Spleen (tissue), 11 donors: ENCODE measurements at regions not wholly inside any gene's neighbourhood (a gene's known extent, or its start where the extent isn't known, plus 50 kb on each side); places are given as distances from the start of the nearest gene placed in this dataset.

Experiments used
- DNase-seq: peaks from one replicate; pipeline ENCODE4 v3.0.0-alpha.2; 2020
- H3K27ac ChIP-seq, 8 donors: fragments of 200-600 bp; sonication (generic) in 7 of 8; 1 replicate in 4 of 8; 2 replicates in 4 of 8; pipeline versions ENCODE4 v1.5.0 to v1.8.0; 2016 to 2021; ENCODE audit warnings: inconsistent platforms in 4 of 8, mild to moderate bottlenecking in 4 of 8, moderate library complexity in 1 of 8
- H3K27me3 ChIP-seq, 7 donors: fragments of 200-600 bp; sonication (generic) in 6 of 7; replicated peaks in 1 of 7; 1 replicate in 4 of 7; 2 replicates in 3 of 7; pipeline versions ENCODE4 v1.5.0 to v1.8.0; 2016 to 2021; ENCODE audit warnings: inconsistent platforms in 3 of 7, mild to moderate bottlenecking in 1 of 7
- H3K36me3 ChIP-seq, 6 donors: fragments of 200-600 bp; sonication (generic) in 5 of 6; 1 replicate in 4 of 6; 2 replicates in 2 of 6; pipeline versions ENCODE4 v1.5.0 to v1.8.0; 2016 to 2021; ENCODE audit warnings: inconsistent platforms in 2 of 6
- H3K4me1 ChIP-seq, 6 donors: fragments of 200-600 bp; sonication (generic) in 5 of 6; 1 replicate in 3 of 6; 2 replicates in 3 of 6; pipeline versions ENCODE4 v1.5.0 to v1.8.0; 2016 to 2021; ENCODE audit warnings: inconsistent platforms in 3 of 6
- H3K4me3 ChIP-seq, 8 donors: fragments of 200-600 bp; sonication (generic) in 7 of 8; 1 replicate in 4 of 8; 2 replicates in 4 of 8; pipeline versions ENCODE4 v1.5.0 to v1.8.0; 2016 to 2021; ENCODE audit warnings: inconsistent platforms in 4 of 8, mild to moderate bottlenecking in 4 of 8, moderate library complexity in 2 of 8
- H3K9me3 ChIP-seq, 8 donors: fragments of 200-600 bp; sonication (generic) in 7 of 8; 1 replicate in 4 of 8; 2 replicates in 4 of 8; pipeline versions ENCODE4 v1.5.0 to v1.8.0; 2016 to 2021; ENCODE audit warnings: inconsistent platforms in 4 of 8
- POLR2A ChIP-seq, 3 donors: fragments of 450-650 bp; IDR thresholded peaks; one replicate each; pipeline ENCODE4 v1.5.1; 2017; ENCODE audit warnings: antibody characterized with exemption in 3 of 3, mild to moderate bottlenecking in 1 of 3
- POLR2AphosphoS5 ChIP-seq, 3 donors: sonication (generic); formaldehyde crosslinking; IDR thresholded peaks; one replicate each; pipeline ENCODE4 v1.5.1; 2017; ENCODE audit warnings: antibody characterized with exemption in 3 of 3
- WGBS, 5 donors: extraction: QIAGEN DNeasy Blood & Tissue Kit in 3 of 5; methylation state at CpG; one replicate each; pipeline versions ENCODE4 v1.1.5 to v1.1.7; 2013 to 2018; 5-methylcytosine and 5-hydroxymethylcytosine counted together
- intact Hi-C: fragments of 100-400 bp; cut with DNase I; formaldehyde crosslinking; loops from one replicate; pipeline ENCODE4 v1.15.0; 2023; ENCODE audit warnings: low total_unique reads
- TF ChIP-seq, protein P1 (sequence below), 11 experiments: fragments of 200-600 bp in 7 of 11; fragments of 450-650 bp in 4 of 11; sonication (generic) in 4 of 11; IDR thresholded peaks in 8 of 11; conservative IDR thresholded peaks in 3 of 11; 1 replicate in 7 of 11; 2 replicates in 4 of 11; pipeline versions ENCODE4 v1.4.0 to v1.8.0; 2016 to 2021; ENCODE audit warnings: antibody characterized with exemption in 11 of 11, inconsistent platforms in 4 of 11, mild to moderate bottlenecking in 1 of 11
- donor health status: healthy with polysubstance abuse.
- donor health status: DM: no; HTN: no; CAD: no; lungs with moderate emphysema.
- donor health status: DM: no; HTN: no; CAD: no.
- donor health status: Bipolar disorder and iron deficiency.
- donor health status: healthy.
- donor health status: DM: no; HTN: no; CAD: no.
- donor health status: DM: yes; HTN: yes; CAD: no.

DNA sequence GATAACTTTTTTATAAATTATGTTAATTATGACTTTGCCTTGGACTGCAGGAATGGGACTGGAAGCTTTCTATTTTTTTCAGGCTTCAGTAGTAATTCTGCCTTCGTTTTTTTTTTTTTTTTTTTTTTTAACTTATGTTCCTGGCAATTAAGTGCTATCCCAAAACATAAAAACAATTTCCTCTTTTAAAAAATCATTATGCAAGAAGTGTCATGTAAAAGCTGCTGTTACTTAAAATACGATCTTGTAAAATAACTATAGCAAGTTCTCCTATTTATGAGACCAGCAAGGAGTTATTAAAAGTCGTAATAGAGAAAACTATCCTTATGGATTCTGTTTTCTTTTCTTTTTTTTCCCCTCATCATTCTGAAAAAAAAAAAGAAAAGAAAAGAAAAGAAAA lies 106.6 kb upstream of the FOXN2 start:
- no peaks in the 10 kb centered on the region for H3K9me3 ChIP-seq
- H3K4me1 ChIP-seq: peaks cover 3 to 48% (median 20%) of the 10 kb centered on the region in 6 donors
- H3K27me3 ChIP-seq: no peaks in the 10 kb centered on the region
- 28 to 53% (median 36%) methylated on average over 3 of the region's 3 CpGs for WGBS, 5 donors
- intact Hi-C loops: no loop called here
- DNase-seq: no peak
- H3K36me3 ChIP-seq: no peaks in the 10 kb centered on the region
- no peak overlapping the region for H3K4me3 ChIP-seq
- no peak for TF ChIP-seq POLR2AphosphoS5 (IDR thresholded peaks at IDR 0.05)
- TF ChIP-seq, protein P1, sequence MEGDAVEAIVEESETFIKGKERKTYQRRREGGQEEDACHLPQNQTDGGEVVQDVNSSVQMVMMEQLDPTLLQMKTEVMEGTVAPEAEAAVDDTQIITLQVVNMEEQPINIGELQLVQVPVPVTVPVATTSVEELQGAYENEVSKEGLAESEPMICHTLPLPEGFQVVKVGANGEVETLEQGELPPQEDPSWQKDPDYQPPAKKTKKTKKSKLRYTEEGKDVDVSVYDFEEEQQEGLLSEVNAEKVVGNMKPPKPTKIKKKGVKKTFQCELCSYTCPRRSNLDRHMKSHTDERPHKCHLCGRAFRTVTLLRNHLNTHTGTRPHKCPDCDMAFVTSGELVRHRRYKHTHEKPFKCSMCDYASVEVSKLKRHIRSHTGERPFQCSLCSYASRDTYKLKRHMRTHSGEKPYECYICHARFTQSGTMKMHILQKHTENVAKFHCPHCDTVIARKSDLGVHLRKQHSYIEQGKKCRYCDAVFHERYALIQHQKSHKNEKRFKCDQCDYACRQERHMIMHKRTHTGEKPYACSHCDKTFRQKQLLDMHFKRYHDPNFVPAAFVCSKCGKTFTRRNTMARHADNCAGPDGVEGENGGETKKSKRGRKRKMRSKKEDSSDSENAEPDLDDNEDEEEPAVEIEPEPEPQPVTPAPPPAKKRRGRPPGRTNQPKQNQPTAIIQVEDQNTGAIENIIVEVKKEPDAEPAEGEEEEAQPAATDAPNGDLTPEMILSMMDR (IDR thresholded peaks at IDR 0.05 in 8 of 11, conservative IDR thresholded peaks at IDR 0.05 in 3 of 11): no peak
- no peak for TF ChIP-seq POLR2A (IDR thresholded peaks at IDR 0.05)
- peak overlapping the region in 3 of 8 donors; percentile 17 to 55 (median 21) for H3K27ac ChIP-seq

DNA sequence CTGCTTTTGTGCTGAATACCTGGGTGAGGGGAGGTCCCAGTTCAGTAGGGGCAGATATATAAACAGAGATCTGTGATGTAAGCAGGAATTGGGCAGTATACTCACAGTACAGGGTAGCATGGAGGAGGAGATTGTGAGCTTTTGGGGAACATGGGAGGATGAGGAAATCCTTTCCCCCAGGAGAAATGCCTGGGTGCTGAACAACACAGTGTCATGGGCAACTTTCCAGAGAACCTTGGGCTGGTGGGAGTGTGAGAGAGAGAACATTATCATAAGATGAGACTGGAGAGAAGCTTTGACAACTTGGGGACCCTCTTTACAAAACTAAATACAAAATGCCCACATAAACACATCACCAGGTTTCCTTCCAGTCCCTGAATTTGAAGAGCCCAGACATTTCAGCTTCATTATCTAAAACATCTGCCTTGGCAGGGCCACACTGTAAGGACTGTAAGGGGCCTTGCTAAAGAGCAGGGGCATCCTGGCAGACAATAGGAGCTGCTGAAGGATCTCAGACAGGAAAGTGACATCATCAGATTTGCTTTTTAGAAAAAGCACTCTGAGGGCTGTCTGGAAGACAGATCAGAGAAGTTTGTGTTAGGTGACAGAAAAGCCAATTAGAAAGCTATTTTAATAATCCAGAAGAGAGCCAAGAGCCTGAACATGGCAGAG lies 105.1 kb upstream of the FOXN2 start:
- Histone ChIP-seq H3K36me3 (no peaks in the 10 kb centered on the region), H3K4me3 (no peak overlapping the region), H3K4me1 (peaks cover 3 to 48% (median 20%) of the 10 kb centered on the region in 6 donors), H3K9me3 (no peaks in the 10 kb centered on the region), H3K27ac (peak overlapping the region in 2 of 8 donors; percentile 19 to 33), H3K27me3 (no peaks in the 10 kb centered on the region)
- no peak for DNase-seq
- intact Hi-C loops: no loop called here
- TF ChIP-seq, protein P1 (IDR thresholded peaks at IDR 0.05 in 8 of 11, conservative IDR thresholded peaks at IDR 0.05 in 3 of 11): no peak
- TF ChIP-seq POLR2A (IDR thresholded peaks at IDR 0.05): no peak
- TF ChIP-seq POLR2AphosphoS5 (IDR thresholded peaks at IDR 0.05): no peak

DNA sequence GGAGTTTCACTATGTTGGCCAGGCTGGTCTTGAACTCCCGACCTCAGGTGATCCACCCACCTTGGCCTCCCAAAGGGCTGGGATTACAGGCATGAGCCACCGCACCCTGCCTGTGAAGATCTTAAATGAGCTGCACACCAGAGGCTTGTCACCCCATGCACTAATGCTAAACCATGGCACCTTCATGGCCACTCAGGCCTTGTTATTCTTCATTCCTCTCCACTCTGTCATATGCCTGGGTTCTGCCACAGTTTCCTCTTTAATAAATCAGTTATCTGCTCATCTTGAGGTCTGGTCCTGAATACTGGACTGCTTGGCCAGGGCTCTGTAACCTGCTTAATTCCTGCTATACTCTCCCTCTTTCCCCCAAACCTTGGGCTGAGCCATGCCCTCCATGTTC lies 104.3 kb upstream of the FOXN2 start:
- no peaks in the 10 kb centered on the region for H3K9me3 ChIP-seq
- H3K36me3 ChIP-seq: no peaks in the 10 kb centered on the region
- no peak overlapping the region for H3K4me3 ChIP-seq
- no peaks in the 10 kb centered on the region for H3K27me3 ChIP-seq
- H3K4me1 ChIP-seq: peaks cover 3 to 46% (median 20%) of the 10 kb centered on the region in 6 donors
- TF ChIP-seq, protein P1 (IDR thresholded peaks at IDR 0.05 in 8 of 11, conservative IDR thresholded peaks at IDR 0.05 in 3 of 11): no peak
- TF ChIP-seq POLR2A (IDR thresholded peaks at IDR 0.05) (no peak), POLR2AphosphoS5 (IDR thresholded peaks at IDR 0.05) (no peak)
- WGBS, 5 donors: 81 to 100% (median 97%) methylated on average over 2 of the region's 2 CpGs
- DNase-seq: no peak
- intact Hi-C loops: no loop called here
- H3K27ac ChIP-seq: no peak overlapping the region

DNA sequence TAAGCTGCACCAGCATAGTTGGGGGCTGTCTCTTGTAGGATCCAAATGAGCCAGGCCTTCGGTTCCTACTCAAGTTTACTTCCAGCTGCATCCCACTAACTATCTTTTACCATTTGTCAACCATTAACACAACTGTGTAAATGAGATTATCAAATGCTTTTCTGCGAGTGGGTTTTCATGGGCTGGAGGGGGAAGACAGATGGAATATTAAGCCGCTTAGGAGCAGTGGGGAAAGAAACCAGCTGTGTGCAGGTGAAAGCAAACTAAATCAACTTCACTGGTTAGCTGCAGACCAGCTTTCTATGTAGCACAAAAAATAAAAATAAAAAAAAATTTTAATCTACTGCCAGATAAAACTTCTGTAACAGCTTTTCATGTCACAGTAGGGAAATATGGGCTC lies 100.8 kb upstream of the FOXN2 start:
- 86 to 97% (median 96%) methylated on average over 3 of the region's 3 CpGs for WGBS, 5 donors
- no peak overlapping the region for H3K4me3 ChIP-seq
- intact Hi-C loops: no loop called here
- peak overlapping the region in 1 of 8 donors; percentile 34 for H3K27ac ChIP-seq
- H3K27me3 ChIP-seq: no peaks in the 10 kb centered on the region
- H3K36me3 ChIP-seq: no peaks in the 10 kb centered on the region
- no peak for DNase-seq
- no peaks in the 10 kb centered on the region for H3K9me3 ChIP-seq
- peaks cover 0 to 18% (median 6%) of the 10 kb centered on the region in 6 donors for H3K4me1 ChIP-seq
- no peak for TF ChIP-seq POLR2A (IDR thresholded peaks at IDR 0.05)
- TF ChIP-seq, protein P1 (IDR thresholded peaks at IDR 0.05 in 8 of 11, conservative IDR thresholded peaks at IDR 0.05 in 3 of 11): no peak
- TF ChIP-seq POLR2AphosphoS5 (IDR thresholded peaks at IDR 0.05): no peak
